GM21619 (cell line): ENCODE measurements at regions not wholly inside any gene's neighbourhood (a gene's known extent, or its start where the extent isn't known, plus 50 kb on each side); places are given as distances from the start of the nearest gene placed in this dataset.
"Not testable (repeated sequence)": the region's sequence is repeated elsewhere in the genome, so short reads cannot be mapped to it uniquely, and the experiment has no call there.

Experiments
- ATAC-seq: cut with Tn5 transposase; IDR thresholded peaks from one replicate; pipeline ENCODE4 v1.9.1; 2021; ENCODE audit not compliant: unreplicated experiment

- ATAC-seq = no peak
These were observed 151.8 kb downstream of the PTPRU start for GRCh38 chr1:29388170-29388569.

DNA sequence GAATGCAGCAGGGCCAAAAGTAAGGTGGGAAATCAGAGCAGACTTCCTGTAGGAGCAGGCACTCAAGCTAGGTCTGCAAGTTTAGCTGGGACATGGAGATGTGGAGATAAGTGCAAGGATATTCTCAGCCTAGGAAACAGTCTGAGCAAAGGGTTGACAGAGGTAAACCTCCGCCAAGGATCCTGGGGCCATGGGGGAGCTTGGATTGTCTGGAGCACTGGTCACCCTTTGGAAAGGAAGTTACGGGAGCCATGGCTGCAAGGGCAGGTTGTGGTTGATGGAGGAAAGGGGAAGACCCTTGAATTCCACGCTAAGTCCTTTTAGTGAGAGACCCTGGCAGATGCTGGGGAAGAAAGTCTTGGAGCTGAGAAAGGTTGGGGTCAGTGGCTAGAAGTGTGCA lies 150.9 kb downstream of the PTPRU start:
- ATAC-seq = no peak

DNA sequence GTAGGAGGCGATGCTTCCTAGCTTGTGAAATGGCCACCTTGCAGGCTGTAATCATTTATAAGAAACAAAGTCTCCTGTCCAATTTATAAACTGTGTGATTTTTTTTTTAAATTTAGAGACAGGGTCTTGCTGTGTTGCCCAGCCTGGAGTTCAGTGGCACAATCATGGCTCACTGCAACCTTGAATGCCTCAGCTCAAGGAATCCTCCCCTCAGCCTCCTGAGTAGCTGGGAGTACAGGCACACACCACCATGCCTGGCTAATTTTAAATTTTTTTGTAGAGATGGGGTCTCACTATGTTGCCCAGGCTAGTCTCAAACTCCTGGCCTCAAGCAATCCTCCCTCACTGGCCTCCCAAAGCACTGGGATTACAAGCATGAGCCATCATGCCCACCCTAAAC lies 150.1 kb downstream of the PTPRU start:
- not testable (repeated sequence) for ATAC-seq

DNA sequence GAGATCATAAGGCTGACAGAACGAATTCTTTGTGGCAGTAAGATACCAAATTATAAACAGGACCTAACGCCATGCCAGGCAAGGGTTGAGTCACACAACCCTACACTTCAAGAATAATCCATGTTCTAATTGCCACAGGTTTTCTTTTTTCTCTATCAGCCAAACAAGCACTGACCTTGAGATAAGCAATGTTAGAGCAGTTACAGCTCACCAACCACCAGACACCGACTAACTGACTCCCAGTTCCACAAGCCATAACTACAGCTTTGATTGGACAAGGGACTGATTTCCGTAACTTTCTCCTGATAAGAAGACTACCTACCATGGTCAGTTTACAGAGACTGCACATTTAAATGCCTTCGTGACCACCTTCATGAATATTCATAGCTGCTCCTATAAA lies 149.6 kb downstream of the PTPRU start:
- no peak for ATAC-seq

DNA sequence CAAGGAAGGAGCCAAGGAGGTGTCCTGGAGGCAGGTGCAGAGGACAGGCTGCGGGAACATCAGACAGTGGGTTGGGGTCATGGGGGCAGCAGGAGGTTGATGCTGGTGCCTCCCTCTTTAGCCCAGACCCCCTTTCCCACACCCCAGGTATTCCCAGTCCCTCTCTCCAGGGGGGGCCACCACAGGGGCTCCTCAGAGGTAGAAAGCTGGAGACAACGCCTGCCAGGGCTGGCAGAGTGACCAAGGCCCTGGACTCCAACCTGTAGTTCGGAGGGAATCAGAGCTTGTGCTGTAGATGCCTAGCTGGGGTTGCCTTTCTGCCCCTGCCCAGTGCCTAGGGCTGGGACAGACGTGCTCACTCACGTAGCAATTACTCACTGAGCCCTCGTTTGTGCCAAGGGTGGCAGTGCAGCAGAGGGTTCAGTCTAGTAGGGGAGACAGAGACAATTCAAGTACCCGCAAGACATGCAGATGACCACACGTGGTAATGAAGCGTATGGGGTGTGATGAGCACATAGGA lies 148.2 kb downstream of the PTPRU start:
- ATAC-seq = no peak

- no peak for ATAC-seq
These were observed 147.5 kb downstream of the PTPRU start for GRCh38 chr1:29383746-29384371.

- ATAC-seq = no peak
These were observed 146.8 kb downstream of the PTPRU start for GRCh38 chr1:29382851-29383745.

DNA sequence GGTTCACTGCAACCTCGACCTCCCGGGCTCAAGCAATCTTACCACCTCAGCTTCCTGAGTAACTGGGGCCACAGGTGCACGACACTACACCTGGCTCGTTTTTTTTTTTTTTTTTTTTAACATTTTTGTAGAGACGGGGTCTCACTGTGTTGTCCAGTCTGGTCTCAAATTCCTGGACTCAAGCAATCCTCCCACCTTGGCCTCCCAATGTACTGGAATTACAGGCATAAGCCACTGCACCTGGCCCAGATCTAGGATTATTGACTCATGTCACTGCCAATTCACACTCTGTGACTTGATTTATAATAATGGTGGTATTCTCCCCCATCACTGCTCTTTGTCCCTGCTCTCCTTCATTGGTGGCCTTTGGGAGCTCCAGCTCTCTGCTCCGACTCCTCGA lies 145.1 kb downstream of the PTPRU start:
- no peak for ATAC-seq

DNA sequence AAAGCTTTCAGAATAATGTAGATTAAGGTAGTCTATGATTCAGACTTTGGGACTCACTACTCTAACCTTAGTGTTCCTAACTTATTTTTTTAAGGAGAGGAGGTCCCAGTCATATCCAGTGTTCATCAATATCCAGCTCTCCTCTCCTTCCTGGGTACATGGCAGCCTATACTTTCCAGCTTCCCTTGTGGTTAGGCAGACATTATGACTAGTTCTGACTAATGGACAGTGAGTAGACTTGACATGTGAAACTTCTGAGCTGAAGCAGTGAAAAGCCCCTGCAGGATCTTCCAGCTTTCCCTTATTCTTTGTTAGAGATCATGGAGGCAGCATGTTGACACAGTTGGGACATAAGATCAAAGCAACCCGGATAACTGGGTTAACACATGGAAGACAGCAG lies 144.2 kb downstream of the PTPRU start:
- ATAC-seq = no peak

DNA sequence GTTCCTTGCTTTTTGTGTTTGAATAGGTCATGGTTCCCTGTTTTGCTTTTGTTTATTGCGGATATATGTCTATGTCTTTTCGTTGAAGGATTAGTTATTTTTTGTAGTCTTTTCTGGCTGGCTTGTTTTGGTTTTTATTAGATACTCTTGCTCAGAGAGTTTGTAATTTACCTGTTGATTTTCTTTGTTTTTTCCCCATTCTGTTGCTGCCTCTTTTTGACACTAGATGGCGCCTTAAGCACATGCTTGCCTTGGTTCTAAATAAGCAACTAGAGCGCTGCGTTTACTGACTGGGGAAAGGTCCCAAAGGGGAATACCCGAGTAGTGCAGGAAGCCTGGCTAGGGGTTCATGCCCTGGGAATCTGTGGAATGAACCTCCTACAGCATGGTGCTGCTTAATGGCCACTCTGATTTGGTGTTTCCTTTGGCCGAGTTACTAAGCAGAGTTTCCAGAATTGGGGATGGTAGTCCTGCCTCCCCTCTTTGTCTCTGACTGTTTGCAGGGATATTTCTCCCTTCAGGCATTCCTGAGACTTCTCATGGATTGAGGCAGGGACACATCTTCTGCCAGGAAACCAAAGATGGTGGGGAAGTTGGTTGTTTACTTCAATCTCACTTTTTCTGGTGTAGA lies 143.2 kb downstream of the PTPRU start:
- ATAC-seq = no peak
